ENCODE measurements at regions not wholly inside any gene's neighbourhood (a gene's known extent, or its start where the extent isn't known, plus 50 kb on each side); places are given as distances from the start of the nearest gene placed in this dataset.

GRCh38 chr1:56050911-56051310 is 528.5 kb downstream of the PLPP3 start:
- in situ Hi-C loops (cut with HindIII; ENCODE audit: low sequenced_read_pairs): no loop called here
- DNase-seq (ENCODE audit: low read depth): no peak
- no peak overlapping the region for H3K4me3 ChIP-seq (ENCODE audit: low read depth, low read length)
- TF ChIP-seq, protein P1, sequence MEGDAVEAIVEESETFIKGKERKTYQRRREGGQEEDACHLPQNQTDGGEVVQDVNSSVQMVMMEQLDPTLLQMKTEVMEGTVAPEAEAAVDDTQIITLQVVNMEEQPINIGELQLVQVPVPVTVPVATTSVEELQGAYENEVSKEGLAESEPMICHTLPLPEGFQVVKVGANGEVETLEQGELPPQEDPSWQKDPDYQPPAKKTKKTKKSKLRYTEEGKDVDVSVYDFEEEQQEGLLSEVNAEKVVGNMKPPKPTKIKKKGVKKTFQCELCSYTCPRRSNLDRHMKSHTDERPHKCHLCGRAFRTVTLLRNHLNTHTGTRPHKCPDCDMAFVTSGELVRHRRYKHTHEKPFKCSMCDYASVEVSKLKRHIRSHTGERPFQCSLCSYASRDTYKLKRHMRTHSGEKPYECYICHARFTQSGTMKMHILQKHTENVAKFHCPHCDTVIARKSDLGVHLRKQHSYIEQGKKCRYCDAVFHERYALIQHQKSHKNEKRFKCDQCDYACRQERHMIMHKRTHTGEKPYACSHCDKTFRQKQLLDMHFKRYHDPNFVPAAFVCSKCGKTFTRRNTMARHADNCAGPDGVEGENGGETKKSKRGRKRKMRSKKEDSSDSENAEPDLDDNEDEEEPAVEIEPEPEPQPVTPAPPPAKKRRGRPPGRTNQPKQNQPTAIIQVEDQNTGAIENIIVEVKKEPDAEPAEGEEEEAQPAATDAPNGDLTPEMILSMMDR (IDR thresholded peaks at IDR 0.05; ENCODE audit: low read depth, low read length, missing control alignments): no peak

DNA sequence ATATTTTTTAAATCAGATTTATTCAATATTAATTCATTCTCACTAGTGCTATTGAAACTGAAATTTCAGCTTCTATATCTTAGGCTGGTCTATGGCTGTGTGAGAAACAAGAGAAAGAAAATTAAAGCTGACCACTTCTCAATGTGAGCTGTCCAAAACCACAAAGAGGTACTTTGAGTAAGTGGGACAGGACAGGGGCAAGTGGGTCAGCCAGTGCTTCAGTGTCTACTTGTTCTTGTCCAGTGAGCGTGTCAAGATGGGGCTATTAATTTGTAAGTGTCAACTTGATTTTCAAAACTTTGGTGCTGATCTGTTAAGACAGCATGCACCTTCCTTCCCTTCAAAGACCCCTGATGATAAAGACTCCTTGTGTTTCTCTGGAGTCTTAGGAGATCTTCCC is 533.9 kb downstream of the PLPP3 start:
- in situ Hi-C loops (cut with HindIII; ENCODE audit: low sequenced_read_pairs): no loop called here
- TF ChIP-seq, protein P1 (IDR thresholded peaks at IDR 0.05; ENCODE audit: low read depth, low read length, missing control alignments): no peak
- DNase-seq (ENCODE audit: low read depth): no peak
- no peak overlapping the region for H3K4me3 ChIP-seq (ENCODE audit: low read depth, low read length)

DNA sequence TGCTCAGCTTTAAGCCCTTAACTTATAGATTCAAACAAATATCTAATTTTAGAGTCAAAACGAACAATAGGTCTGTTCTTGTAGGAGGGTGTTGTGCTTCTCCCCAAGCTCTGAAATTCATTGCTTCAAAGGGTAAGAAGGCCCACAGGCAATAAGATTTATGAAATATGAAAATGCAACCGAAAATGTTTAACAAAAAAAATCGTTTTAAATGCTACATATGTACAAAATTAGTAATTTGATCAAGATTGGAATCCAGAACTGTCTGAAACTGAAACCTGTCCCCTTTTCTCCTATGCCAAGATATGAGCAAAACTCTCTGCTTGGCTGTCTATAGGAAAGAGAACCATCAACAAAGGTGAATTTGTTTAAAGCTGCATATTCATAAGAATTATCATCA is 534.3 kb downstream of the PLPP3 start:
- DNase-seq (ENCODE audit: low read depth): no peak
- in situ Hi-C loops (cut with HindIII; ENCODE audit: low sequenced_read_pairs): no loop called here
- TF ChIP-seq, protein P1 (IDR thresholded peaks at IDR 0.05; ENCODE audit: low read depth, low read length, missing control alignments): no peak
- H3K4me3 ChIP-seq (ENCODE audit: low read depth, low read length): no peak overlapping the region

DNA sequence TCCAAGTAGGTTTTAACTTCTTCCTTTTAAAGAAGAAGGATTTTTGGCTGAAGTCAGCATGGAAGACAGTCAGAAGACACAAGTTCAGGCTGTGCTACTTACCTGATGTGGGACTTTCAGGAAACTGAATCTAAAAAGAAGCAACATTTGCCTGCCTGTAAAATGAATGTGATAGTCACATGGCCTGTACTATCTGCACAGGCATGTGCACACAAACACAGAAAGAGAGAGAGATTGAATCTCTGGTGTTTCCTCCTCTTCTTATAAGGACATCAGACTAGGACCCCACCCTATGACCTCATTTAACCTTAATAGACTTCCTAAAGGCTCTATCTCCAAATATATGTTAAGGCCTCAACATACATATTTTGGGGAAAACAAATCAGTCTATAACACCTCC is 542.9 kb downstream of the PLPP3 start:
- in situ Hi-C loops (cut with HindIII; ENCODE audit: low sequenced_read_pairs): no loop called here
- H3K4me3 ChIP-seq (ENCODE audit: low read depth, low read length): no peak overlapping the region
- no peak for DNase-seq (ENCODE audit: low read depth)
- TF ChIP-seq, protein P1 (IDR thresholded peaks at IDR 0.05; ENCODE audit: low read depth, low read length, missing control alignments): no peak

DNA sequence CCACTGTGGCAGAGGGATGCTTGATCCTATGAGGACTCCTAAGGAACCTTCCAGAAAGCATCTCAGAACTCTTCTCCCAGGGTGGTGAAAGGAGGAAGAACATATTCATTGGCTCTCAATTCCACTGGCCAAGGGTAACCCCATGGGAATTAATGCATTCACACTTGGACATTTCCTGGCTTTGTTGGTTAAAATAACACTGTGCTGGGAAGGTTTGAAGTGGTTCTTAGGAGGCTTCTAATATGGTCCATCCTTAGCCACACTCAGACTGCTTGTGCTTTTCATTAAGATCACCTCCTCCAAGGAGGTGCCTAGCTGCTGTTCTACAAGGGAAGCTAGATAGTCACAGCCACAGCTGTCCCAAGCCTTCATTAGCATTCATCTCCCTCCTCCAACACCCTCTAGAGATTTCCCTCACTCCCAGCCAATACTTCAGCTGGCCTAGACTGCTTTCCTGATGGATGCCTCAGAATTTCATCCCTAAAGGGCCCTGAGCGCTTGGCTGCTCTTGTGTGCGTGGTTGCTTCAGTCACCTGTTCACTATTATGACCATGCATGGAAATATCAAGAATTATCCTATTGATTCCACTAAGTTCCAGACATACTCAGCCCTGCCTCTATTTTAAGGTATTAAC is 544.4 kb downstream of the PLPP3 start:
- TF ChIP-seq, protein P1 (IDR thresholded peaks at IDR 0.05; ENCODE audit: low read depth, low read length, missing control alignments): no peak
- in situ Hi-C loops (cut with HindIII; ENCODE audit: low sequenced_read_pairs): no loop called here
- no peak for DNase-seq (ENCODE audit: low read depth)
- no peak overlapping the region for H3K4me3 ChIP-seq (ENCODE audit: low read depth, low read length)

GRCh38 chr1:56034222-56034621 is 545.1 kb downstream of the PLPP3 start:
- TF ChIP-seq, protein P1 (IDR thresholded peaks at IDR 0.05; ENCODE audit: low read depth, low read length, missing control alignments): no peak
- H3K4me3 ChIP-seq (ENCODE audit: low read depth, low read length): no peak overlapping the region
- DNase-seq (ENCODE audit: low read depth): no peak
- in situ Hi-C loops (cut with HindIII; ENCODE audit: low sequenced_read_pairs): no loop called here

All from astrocyte of the cerebellum (primary cell).